ENCODE measurements at regions not wholly inside any gene's neighbourhood (a gene's known extent, or its start where the extent isn't known, plus 50 kb on each side); places are given as distances from the start of the nearest gene placed in this dataset.

DNA sequence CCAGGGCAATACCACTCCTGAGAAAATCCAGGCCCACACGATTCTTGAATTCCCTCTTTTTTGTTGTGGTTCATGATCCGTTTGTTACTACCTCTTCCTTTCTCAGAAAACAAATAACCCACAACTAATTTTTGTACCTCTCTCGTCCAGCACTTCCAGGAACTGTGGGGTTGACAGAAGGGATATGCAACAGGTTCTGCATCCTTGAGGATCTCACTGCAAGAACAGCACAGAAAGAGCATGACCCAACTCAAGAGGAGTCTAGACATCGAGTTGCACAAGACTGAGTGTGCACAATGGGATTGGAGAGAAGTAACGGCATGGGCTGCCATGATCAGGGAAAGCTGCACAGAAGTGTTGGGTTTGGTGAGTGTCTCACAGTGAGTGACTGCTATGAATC is 533.3 kb downstream of the SOX2 start:
- TF ChIP-seq CTCF (IDR thresholded peaks at IDR 0.05; ENCODE audit: low read depth, low read length, missing input control) = no peak
- TF ChIP-seq REST (IDR thresholded peaks at IDR 0.05) = no peak
- TF ChIP-seq MAX (IDR thresholded peaks at IDR 0.05) = no peak
- no peak for TF ChIP-seq HNF4G (IDR thresholded peaks at IDR 0.05)
- TF ChIP-seq YY1 (IDR thresholded peaks at IDR 0.05) = no peak
- no peak for TF ChIP-seq RAD21 (IDR thresholded peaks at IDR 0.05)
